ENCODE measurements at regions not wholly inside any gene's neighbourhood (a gene's known extent, or its start where the extent isn't known, plus 50 kb on each side); places are given as distances from the start of the nearest gene placed in this dataset.

DNA sequence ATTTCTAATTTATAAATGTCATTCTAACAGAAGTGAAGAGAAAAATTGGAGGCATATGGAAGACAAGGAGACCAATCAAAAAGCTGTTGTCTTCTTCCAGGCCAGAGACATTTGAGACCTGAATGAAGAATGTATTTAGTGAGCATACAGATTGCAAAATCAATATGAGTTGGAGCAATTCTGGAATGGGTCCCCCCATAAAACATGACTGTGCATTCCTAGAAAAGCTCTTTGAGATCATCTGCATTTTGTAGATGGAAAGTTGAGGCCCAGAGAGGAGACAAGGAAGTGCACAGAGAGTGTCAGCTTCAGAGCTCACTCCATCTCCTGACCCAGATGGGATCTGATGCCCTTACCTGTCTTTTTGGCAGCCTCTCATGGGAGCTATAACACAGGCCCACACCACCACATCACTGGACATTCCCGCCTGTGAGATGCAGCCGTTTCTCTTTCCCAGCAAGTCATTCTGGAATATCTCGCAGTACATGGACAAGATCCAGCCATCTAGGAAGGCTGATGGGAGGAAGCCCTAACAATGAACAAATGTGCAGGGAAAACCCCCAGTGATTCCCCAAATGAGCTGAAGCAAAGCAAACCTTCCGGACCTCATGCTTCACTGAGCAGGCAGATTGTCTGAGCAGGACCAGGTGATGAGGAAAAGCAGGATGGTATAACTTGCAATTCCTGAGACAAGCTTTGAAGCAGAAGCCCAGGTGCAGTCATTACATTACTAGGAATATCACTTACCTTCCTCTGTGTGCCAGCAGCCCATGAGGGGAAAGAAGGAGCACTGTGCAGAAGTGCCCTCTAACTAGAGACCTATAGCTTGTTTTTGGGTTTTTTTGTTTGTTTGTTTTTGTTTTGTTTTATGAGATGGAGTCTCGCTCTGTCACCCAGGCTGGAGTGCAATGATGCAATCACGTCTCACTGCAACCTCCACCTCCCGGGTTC, 445.6 kb downstream of the PLPP3 start:
- TF ChIP-seq, protein P1, sequence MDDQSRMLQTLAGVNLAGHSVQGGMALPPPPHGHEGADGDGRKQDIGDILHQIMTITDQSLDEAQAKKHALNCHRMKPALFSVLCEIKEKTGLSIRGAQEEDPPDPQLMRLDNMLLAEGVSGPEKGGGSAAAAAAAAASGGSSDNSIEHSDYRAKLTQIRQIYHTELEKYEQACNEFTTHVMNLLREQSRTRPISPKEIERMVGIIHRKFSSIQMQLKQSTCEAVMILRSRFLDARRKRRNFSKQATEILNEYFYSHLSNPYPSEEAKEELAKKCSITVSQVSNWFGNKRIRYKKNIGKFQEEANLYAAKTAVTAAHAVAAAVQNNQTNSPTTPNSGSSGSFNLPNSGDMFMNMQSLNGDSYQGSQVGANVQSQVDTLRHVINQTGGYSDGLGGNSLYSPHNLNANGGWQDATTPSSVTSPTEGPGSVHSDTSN (IDR thresholded peaks at IDR 0.05): no peak
- no peak for TF ChIP-seq EP300 (IDR thresholded peaks at IDR 0.05)
- no peak for TF ChIP-seq ESRRA (IDR thresholded peaks at IDR 0.05; ENCODE audit: borderline replicate concordance, low read length)
- no peak for TF ChIP-seq POLR2A (IDR thresholded peaks at IDR 0.05; ENCODE audit: low read length)
- TF ChIP-seq MAZ (IDR thresholded peaks at IDR 0.05; ENCODE audit: borderline replicate concordance, low read depth, low read length): no peak
- TF ChIP-seq, protein P2, sequence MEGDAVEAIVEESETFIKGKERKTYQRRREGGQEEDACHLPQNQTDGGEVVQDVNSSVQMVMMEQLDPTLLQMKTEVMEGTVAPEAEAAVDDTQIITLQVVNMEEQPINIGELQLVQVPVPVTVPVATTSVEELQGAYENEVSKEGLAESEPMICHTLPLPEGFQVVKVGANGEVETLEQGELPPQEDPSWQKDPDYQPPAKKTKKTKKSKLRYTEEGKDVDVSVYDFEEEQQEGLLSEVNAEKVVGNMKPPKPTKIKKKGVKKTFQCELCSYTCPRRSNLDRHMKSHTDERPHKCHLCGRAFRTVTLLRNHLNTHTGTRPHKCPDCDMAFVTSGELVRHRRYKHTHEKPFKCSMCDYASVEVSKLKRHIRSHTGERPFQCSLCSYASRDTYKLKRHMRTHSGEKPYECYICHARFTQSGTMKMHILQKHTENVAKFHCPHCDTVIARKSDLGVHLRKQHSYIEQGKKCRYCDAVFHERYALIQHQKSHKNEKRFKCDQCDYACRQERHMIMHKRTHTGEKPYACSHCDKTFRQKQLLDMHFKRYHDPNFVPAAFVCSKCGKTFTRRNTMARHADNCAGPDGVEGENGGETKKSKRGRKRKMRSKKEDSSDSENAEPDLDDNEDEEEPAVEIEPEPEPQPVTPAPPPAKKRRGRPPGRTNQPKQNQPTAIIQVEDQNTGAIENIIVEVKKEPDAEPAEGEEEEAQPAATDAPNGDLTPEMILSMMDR (IDR thresholded peaks at IDR 0.05): no peak
- no peak for TF ChIP-seq ZFP36 (IDR thresholded peaks at IDR 0.05; ENCODE audit: borderline replicate concordance, partially characterized antibody)
- TF ChIP-seq, protein P3, sequence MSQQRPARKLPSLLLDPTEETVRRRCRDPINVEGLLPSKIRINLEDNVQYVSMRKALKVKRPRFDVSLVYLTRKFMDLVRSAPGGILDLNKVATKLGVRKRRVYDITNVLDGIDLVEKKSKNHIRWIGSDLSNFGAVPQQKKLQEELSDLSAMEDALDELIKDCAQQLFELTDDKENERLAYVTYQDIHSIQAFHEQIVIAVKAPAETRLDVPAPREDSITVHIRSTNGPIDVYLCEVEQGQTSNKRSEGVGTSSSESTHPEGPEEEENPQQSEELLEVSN (IDR thresholded peaks at IDR 0.05; ENCODE audit: borderline replicate concordance, low read depth): no peak
- TF ChIP-seq BHLHE40 (IDR thresholded peaks at IDR 0.05; ENCODE audit: low read depth, low read length): no peak
- TF ChIP-seq, protein P4, sequence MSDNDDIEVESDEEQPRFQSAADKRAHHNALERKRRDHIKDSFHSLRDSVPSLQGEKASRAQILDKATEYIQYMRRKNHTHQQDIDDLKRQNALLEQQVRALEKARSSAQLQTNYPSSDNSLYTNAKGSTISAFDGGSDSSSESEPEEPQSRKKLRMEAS (IDR thresholded peaks at IDR 0.05): no peak
